ENCODE measurements at regions not wholly inside any gene's neighbourhood (a gene's known extent, or its start where the extent isn't known, plus 50 kb on each side); places are given as distances from the start of the nearest gene placed in this dataset.
A peak's percentile ranks its signal among the peaks of the same experiment; 100 is the strongest.

- dilution Hi-C loops (cut with MboI; ENCODE audit: extremely low pct_ligation_motif_present, low sequenced_read_pairs): no loop called here
- Histone ChIP-seq H3K4me3 (ENCODE audit: control insufficient read depth in 2 of 3, extremely low read depth in 1 of 3, insufficient read depth in 2 of 3, low read depth in 1 of 3, low read length in 3 of 3) (no peak overlapping the region), H3K9me3 (ENCODE audit: control insufficient read depth, low read depth, low read length) (no peaks in the 10 kb centered on the region), H3K79me2 (ENCODE audit: control insufficient read depth, insufficient read depth, low read length) (no peaks in the 10 kb centered on the region), H3K4me1 (ENCODE audit: control insufficient read depth, extremely low read depth, insufficient read depth, low read length) (no peaks in the 10 kb centered on the region), H3K4me2 (ENCODE audit: control insufficient read depth, extremely low read depth, insufficient read depth, low read depth, low read length) (no peak overlapping the region), H3K27ac (ENCODE audit: control insufficient read depth, insufficient read depth, low read length) (no peak overlapping the region), H3K9ac (ENCODE audit: control insufficient read depth, extremely low read depth, insufficient read depth, low read length) (no peak overlapping the region), H3K27me3 (ENCODE audit: control insufficient read depth, extremely low read depth, insufficient read depth, low read length) (peaks cover 15% of the 10 kb centered on the region), H4K20me1 (ENCODE audit: control insufficient read depth, extremely low read depth, insufficient read depth, low read length) (no peaks in the 10 kb centered on the region), H2AFZ (ENCODE audit: control insufficient read depth, low read length) (no peak overlapping the region), H3K36me3 (ENCODE audit: control insufficient read depth in 2 of 2, extremely low read depth in 1 of 2, insufficient read depth in 2 of 2, low read length in 2 of 2) (no peaks in the 10 kb centered on the region), H3K9me1 (ENCODE audit: control insufficient read depth, extremely low read depth, insufficient read depth, low read length) (no peaks in the 10 kb centered on the region)
- no peak for DNase-seq (ENCODE audit: low read depth, low spot score)
- FAIRE-seq: no peak
- TF ChIP-seq EZH2 (IDR thresholded peaks at IDR 0.05; ENCODE audit: low read length): no peak
- no peak for TF ChIP-seq CTCF (optimal IDR thresholded peaks at IDR 0.05 in 1 of 3, IDR thresholded peaks at IDR 0.05 in 1 of 3, conservative IDR thresholded peaks at IDR 0.05 in 1 of 3; ENCODE audit: extremely low read depth in 1 of 3, insufficient read depth in 2 of 3, low read length in 3 of 3)
Measured at GRCh38 chr3:45329761-45330305, 58.5 kb upstream of the LARS2 start.

- Histone ChIP-seq H3K36me3 (ENCODE audit: control insufficient read depth in 2 of 2, extremely low read depth in 1 of 2, insufficient read depth in 2 of 2, low read length in 2 of 2) (no peaks in the 10 kb centered on the region), H3K9me1 (ENCODE audit: control insufficient read depth, extremely low read depth, insufficient read depth, low read length) (no peaks in the 10 kb centered on the region), H3K4me2 (ENCODE audit: control insufficient read depth, extremely low read depth, insufficient read depth, low read depth, low read length) (no peak overlapping the region), H3K9ac (ENCODE audit: control insufficient read depth, extremely low read depth, insufficient read depth, low read length) (no peak overlapping the region), H3K4me1 (ENCODE audit: control insufficient read depth, extremely low read depth, insufficient read depth, low read length) (no peaks in the 10 kb centered on the region), H3K9me3 (ENCODE audit: control insufficient read depth, low read depth, low read length) (no peaks in the 10 kb centered on the region), H3K27me3 (ENCODE audit: control insufficient read depth, extremely low read depth, insufficient read depth, low read length) (peaks cover 13% of the 10 kb centered on the region), H3K79me2 (ENCODE audit: control insufficient read depth, insufficient read depth, low read length) (no peaks in the 10 kb centered on the region), H3K4me3 (ENCODE audit: control insufficient read depth in 2 of 3, extremely low read depth in 1 of 3, insufficient read depth in 2 of 3, low read depth in 1 of 3, low read length in 3 of 3) (no peak overlapping the region), H3K27ac (ENCODE audit: control insufficient read depth, insufficient read depth, low read length) (no peak overlapping the region), H4K20me1 (ENCODE audit: control insufficient read depth, extremely low read depth, insufficient read depth, low read length) (no peaks in the 10 kb centered on the region), H2AFZ (ENCODE audit: control insufficient read depth, low read length) (no peak overlapping the region)
- DNase-seq (ENCODE audit: low read depth, low spot score): no peak
- peak in 1 of 3 experiments; percentile 7 for TF ChIP-seq CTCF (optimal IDR thresholded peaks at IDR 0.05 in 1 of 3, IDR thresholded peaks at IDR 0.05 in 1 of 3, conservative IDR thresholded peaks at IDR 0.05 in 1 of 3; ENCODE audit: extremely low read depth in 1 of 3, insufficient read depth in 2 of 3, low read length in 3 of 3)
- no peak for TF ChIP-seq EZH2 (IDR thresholded peaks at IDR 0.05; ENCODE audit: low read length)
- FAIRE-seq: no peak
- dilution Hi-C loops (cut with MboI; ENCODE audit: extremely low pct_ligation_motif_present, low sequenced_read_pairs): no loop called here
Measured at GRCh38 chr3:45330510-45331295, 57.7 kb upstream of the LARS2 start.

Data from keratinocyte (primary cell).